Ovary (tissue), 7 donors: ENCODE measurements at regions not wholly inside any gene's neighbourhood (a gene's known extent, or its start where the extent isn't known, plus 50 kb on each side); places are given as distances from the start of the nearest gene placed in this dataset.
"Not testable (repeated sequence)": the region's sequence is repeated elsewhere in the genome, so short reads cannot be mapped to it uniquely, and the experiment has no call there.

Experiments used
- DNase-seq, 5 donors: peaks; one replicate each; pipeline ENCODE4 v3.0.0-alpha.2; 2019 to 2020
- H3K27ac ChIP-seq, 2 donors: fragments of 200-600 bp; one replicate each; pipeline versions ENCODE4 v1.5.1 to v1.8.0; 2019 to 2022
- H3K27me3 ChIP-seq: fragments of 200-600 bp; one replicate; pipeline ENCODE4 v1.8.0; 2022
- H3K36me3 ChIP-seq: fragments of 200-600 bp; sonication (generic); one replicate; pipeline ENCODE4 v1.5.1; 2019
- H3K4me1 ChIP-seq: one replicate; pipeline ENCODE4 v1.8.1; 2013; ENCODE audit warnings: mild to moderate bottlenecking, moderate library complexity; ENCODE audit not compliant: insufficient read depth
- H3K4me3 ChIP-seq: fragments of 200-600 bp; sonication (generic); one replicate; pipeline ENCODE4 v1.5.1; 2017
- H3K9me3 ChIP-seq, 2 donors: fragments of 200-600 bp in 1 of 2; sonication (generic) in 1 of 2; one replicate each; pipeline versions ENCODE4 v1.5.1 to v1.8.1; 2013 to 2019; ENCODE audit warnings: mild to moderate bottlenecking in 1 of 2, moderate library complexity in 1 of 2
- CTCF ChIP-seq, 3 donors: fragments of 450-650 bp in 2 of 3; fragments of 200-600 bp in 1 of 3; IDR thresholded peaks; one replicate each; pipeline versions ENCODE4 v1.5.1 to v1.8.0; 2016 to 2022; ENCODE audit warnings: antibody characterized with exemption in 3 of 3, mild to moderate bottlenecking in 1 of 3
- EP300 ChIP-seq: sonication (generic); formaldehyde crosslinking; IDR thresholded peaks from one replicate; pipeline ENCODE4 v1.6.1; 2017; ENCODE audit warnings: antibody characterized with exemption
- POLR2A ChIP-seq: fragments of 450-650 bp; IDR thresholded peaks from one replicate; pipeline ENCODE4 v1.6.1; 2017; ENCODE audit warnings: antibody characterized with exemption, mild to moderate bottlenecking, moderate library complexity
- WGBS, 3 donors: extraction: QIAGEN DNeasy Blood & Tissue Kit in 1 of 3; methylation state at CpG; one replicate each; pipeline versions ENCODE4 v1.1.5 to v1.1.7; 2013 to 2017; 5-methylcytosine and 5-hydroxymethylcytosine counted together
- intact Hi-C, 4 donors: fragments of 100-400 bp; cut with DNase I; formaldehyde crosslinking; loops; one replicate each; pipeline versions ENCODE4 v1.11.0 to v1.15.1; 2022 to 2023
- donor health status: DM: no; HTN: no; CAD: no; lungs with moderate emphysema.
- donor health status: DM: no; HTN: no; CAD: no.
- donor health status: Bipolar disorder and iron deficiency.
- donor health status: DM: no; HTN: no; CAD: no.
- donor health status: DM: yes; HTN: yes; CAD: no.

DNA sequence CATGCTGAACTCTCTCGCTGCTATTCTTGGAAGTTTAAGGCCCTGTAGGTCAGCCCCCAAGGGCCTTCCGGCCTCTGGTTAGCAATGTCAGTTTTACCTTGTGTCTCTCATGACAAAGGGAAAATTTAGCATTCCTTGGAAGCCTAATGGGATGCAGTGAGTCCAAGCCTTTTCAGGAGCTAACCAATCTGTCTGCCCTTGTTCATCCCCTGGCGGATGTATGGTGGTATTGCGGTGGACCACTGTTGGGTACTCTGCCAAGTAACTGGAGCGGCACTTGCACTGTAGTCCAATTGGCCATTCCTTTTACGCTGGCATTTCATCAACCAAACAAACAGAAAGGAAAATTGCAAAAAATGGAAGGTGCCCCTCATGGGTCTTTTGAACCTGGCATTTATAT, 318.4 kb upstream of the NMUR2 start:
- no peaks in the 10 kb centered on the region for H3K36me3 ChIP-seq
- H3K4me1 ChIP-seq, result no peaks in the 10 kb centered on the region
- intact Hi-C loops, result no loop called here
- no peak for DNase-seq
- H3K27me3 ChIP-seq, result no peaks in the 10 kb centered on the region
- no peak overlapping the region for H3K4me3 ChIP-seq
- WGBS, 3 donors, result 84 to 87% (median 87%) methylated on average over 6 of the region's 6 CpGs
- no peaks in the 10 kb centered on the region for H3K9me3 ChIP-seq
- no peak overlapping the region for H3K27ac ChIP-seq
- TF ChIP-seq CTCF (IDR thresholded peaks at IDR 0.05), result no peak
- no peak for TF ChIP-seq EP300
- TF ChIP-seq POLR2A, result no peak

GRCh38 chr5:152730176-152730575, 325.1 kb upstream of the NMUR2 start:
- 93 to 95% (median 93%) methylated on average over 3 of the region's 3 CpGs for WGBS, 3 donors
- no peaks in the 10 kb centered on the region for H3K27me3 ChIP-seq
- no peak for DNase-seq
- intact Hi-C loops, result no loop called here
- no peaks in the 10 kb centered on the region for H3K36me3 ChIP-seq
- H3K4me3 ChIP-seq, result no peak overlapping the region
- no peak overlapping the region for H3K27ac ChIP-seq
- no peak for TF ChIP-seq CTCF (IDR thresholded peaks at IDR 0.05)
- TF ChIP-seq EP300, result no peak
- no peak for TF ChIP-seq POLR2A
- H3K4me1 ChIP-seq, result no peaks in the 10 kb centered on the region
- H3K9me3 ChIP-seq, result no peaks in the 10 kb centered on the region

DNA sequence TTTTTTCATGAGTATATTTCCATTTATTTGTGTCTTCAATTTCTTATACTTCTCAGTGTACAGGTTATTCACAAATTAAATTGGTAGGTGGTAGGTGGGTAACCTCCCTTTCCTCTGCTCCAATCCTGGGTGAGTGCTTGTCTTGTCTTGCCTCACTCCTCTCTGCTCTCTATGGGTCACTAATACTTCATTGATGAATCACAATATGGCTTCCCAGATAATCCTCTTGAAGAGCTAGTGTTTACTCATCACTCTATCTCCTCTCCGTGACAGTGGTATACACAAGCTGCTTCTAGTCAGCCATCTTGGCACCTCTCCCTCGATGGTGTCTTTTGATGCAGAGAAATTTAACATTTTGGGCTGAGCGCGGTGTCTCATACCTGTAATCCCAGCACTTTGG, 331.8 kb upstream of the NMUR2 start:
- no peak overlapping the region for H3K4me3 ChIP-seq
- no peak overlapping the region for H3K27ac ChIP-seq
- DNase-seq, result no peak
- no peaks in the 10 kb centered on the region for H3K36me3 ChIP-seq
- intact Hi-C loops, result no loop called here
- H3K4me1 ChIP-seq, result no peaks in the 10 kb centered on the region
- H3K27me3 ChIP-seq, result no peaks in the 10 kb centered on the region
- 83 to 91% (median 88%) methylated on average over 4 of the region's 4 CpGs for WGBS, 3 donors
- TF ChIP-seq CTCF (IDR thresholded peaks at IDR 0.05) (no peak), POLR2A (no peak), EP300 (no peak)
- no peaks in the 10 kb centered on the region for H3K9me3 ChIP-seq

DNA sequence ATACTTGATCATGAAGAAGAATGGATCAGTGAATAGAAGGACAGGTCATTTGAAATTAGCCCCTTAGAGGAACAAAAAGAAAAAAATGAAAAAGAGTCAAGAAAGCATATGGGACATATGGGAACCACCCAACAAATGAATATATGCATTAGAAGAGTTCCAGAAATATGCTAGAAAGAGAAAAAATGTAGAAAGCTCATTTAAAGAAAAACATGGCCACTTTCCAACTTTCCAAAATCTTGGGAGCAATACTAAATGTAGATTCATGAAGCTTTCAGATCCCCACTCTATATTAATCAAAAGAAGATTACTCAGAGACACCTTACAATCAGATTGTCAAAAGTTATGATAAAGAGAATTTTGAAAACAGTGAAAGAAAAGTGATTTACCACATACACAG, 334.8 kb upstream of the NMUR2 start:
- Histone ChIP-seq H3K27me3 (no peaks in the 10 kb centered on the region), H3K9me3 (no peaks in the 10 kb centered on the region), H3K27ac (no peak overlapping the region), H3K36me3 (no peaks in the 10 kb centered on the region), H3K4me3 (no peak overlapping the region), H3K4me1 (no peaks in the 10 kb centered on the region)
- intact Hi-C loops, result no loop called here
- TF ChIP-seq EP300 (no peak), POLR2A (no peak), CTCF (IDR thresholded peaks at IDR 0.05) (no peak)
- DNase-seq, result no peak

DNA sequence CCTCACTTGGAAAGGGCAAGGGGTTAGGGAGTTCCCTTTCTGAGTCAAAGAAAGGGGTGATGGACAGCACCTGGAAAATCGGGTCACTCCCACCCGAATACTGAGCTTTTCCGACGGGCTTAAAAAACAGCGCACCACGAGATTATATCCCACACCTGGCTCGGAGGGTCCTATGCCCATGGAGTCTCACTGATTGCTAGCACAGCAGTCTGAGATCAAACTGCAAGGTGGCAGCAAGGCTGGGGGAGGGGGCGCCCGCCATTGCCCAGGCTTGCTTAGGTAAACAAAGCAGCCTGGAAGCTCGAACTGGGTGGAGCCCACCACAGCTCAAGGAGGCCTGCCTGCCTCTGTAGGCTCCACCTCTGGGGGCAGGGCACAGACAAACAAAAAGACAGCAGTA, 336.0 kb upstream of the NMUR2 start:
- H3K27ac ChIP-seq, intact Hi-C loops, H3K4me3 ChIP-seq, H3K36me3 ChIP-seq, H3K4me1 ChIP-seq, DNase-seq, H3K9me3 ChIP-seq, H3K27me3 ChIP-seq: not testable (repeated sequence)
- 76 to 87% (median 82%) methylated on average over 10 of the region's 10 CpGs for WGBS, 3 donors

DNA sequence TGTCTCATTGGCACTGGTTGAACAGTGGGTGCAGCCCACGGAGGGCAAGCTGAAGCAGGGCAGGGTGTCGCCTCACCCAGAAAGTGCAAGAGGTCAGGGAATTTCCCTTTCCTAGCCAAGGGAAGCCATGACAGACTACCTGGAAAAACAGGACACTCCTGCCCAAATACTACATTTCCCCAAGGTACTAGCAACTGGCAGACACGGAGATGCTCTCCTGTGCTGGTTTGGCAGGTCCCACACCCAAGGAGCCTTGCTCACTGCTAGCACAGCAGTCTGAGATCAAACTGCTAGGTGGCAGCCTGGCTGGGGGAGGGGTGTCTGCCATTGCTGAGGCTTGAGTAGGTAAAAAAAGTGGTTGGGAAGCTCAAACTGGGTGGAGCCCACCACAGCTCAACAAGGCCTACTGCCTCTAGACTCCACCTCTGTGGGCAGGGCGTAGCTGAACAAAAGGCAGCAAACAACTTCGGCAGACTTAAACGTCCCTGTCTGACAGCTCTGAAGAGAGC, 382.7 kb upstream of the NMUR2 start:
- H3K9me3 ChIP-seq, H3K36me3 ChIP-seq, H3K27me3 ChIP-seq, DNase-seq, intact Hi-C loops, H3K27ac ChIP-seq, H3K4me1 ChIP-seq, H3K4me3 ChIP-seq: not testable (repeated sequence)
- WGBS, 3 donors, result 65 to 75% (median 73%) methylated on average over 6 of the region's 6 CpGs
